GM19438 (cell line): ENCODE measurements at regions not wholly inside any gene's neighbourhood (a gene's known extent, or its start where the extent isn't known, plus 50 kb on each side); places are given as distances from the start of the nearest gene placed in this dataset.

ENCODE experiments used
- ATAC-seq: cut with Tn5 transposase; IDR thresholded peaks from one replicate; pipeline ENCODE4 v1.9.1; 2021; ENCODE audit warnings: low read depth; ENCODE audit not compliant: unreplicated experiment

DNA sequence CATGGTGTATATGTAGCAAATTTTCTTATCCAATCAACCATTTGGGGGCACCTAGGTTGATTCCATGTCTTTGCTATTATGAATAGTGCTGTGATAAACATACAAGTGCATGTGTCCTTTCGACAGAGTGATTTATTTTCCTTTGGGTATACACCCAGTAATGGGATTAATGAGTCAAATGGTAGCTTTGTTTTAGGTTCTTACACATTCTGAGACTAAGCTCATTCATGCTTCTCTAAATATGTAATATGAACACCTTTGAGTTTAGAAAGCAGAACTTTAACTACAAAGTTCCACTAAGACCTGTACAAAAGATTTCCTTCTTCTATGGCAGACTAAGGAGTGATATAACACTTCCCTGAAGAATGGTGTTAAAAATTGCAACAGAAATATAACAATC, 627.0 kb downstream of the KCNA4 start:
- ATAC-seq, result no peak

- no peak for ATAC-seq
Measured at GRCh38 chr11:29373725-29374124, 643.1 kb downstream of the KCNA4 start.

GRCh38 chr11:29368126-29368525, 648.7 kb downstream of the KCNA4 start:
- ATAC-seq, result no peak

DNA sequence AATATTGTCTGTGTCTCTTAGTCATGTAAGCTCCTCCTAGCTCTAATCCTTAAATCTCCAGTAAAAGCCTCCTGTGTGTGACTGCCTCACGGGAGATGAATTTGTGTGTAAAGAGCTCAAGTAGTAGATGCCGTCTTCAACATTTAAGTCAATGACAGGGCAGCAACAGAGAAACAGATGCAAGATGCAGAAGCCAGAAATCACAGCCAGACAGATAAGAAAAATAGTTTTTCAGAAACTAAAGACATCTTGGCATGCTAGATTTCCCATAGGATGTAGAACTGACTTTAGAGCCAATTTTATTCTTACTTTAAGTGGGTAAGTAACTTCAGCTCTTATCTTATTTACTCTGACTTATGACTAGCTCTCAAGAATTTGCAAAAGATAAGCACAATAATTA, 652.8 kb downstream of the KCNA4 start:
- no peak for ATAC-seq

GRCh38 chr11:29361369-29361768, 655.5 kb downstream of the KCNA4 start:
- no peak for ATAC-seq

GRCh38 chr11:29353833-29354232, 663.0 kb downstream of the KCNA4 start:
- no peak for ATAC-seq

DNA sequence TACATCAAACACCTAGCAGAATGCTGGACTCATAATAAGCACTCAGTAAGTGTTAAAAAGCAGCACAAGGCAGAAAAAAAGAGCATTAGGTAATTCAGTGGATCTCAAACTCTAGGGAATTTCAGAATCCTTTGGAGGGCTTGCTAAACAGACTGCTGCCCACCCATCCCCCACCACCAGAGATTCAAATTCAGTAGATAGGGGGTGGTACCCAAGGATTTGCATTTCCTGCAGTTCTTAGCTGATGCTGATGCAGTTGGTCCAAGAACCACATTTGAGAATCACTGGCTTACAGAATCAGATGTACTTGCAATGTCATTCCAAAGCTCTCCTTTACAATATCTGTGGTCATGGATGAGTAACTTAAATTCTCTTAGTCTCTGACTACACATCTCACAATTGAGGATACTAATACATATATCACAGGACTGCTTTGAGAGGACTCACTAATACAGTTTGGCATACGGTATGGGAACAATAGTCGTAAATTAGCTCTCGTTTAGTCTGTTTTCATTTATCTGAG, 664.5 kb downstream of the KCNA4 start:
- ATAC-seq, result no peak

- no peak for ATAC-seq
Measured at GRCh38 chr11:29351301-29351873, 665.4 kb downstream of the KCNA4 start.

- ATAC-seq, result peak; percentile 95
Measured at GRCh38 chr11:29343465-29344333, 673.1 kb downstream of the KCNA4 start.

DNA sequence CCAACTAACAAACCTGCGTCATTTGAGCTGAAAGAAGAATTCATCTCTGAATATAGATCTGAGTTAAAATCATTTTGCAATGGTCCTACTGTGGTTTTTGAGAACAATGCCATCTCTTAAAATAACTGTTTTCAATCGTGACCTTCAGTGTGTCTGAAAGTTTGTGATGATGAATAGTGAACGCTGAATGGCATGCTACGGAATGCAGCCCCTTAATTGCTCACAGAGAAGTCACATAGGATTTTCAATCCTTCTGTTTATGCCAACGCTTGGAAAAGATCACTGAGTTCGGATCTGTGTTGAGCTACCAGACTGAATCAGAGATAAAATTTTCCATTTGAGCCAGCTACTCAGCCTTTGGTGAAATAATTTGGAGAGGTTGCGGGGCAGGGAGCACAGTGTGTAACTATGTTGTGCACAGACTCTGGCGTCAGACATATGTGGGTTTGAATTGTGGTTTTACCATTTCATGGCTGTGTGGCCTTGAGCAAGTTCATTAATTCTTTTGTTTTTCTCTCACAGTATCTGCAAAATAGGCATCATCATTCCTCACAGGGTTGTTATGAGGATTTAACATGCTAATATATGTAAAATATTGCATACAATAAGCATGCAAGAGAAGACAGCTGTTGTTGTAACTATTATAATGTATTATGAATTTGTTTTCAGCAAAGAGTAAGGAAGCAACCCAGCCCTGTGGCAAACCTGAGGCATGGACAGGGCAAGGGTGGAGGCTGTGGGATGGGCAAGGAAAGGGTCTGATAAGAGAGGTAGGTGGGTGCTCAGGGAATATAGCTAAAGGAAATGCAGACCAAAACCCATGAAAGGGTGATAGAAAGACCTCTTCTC, 679.9 kb downstream of the KCNA4 start:
- no peak for ATAC-seq

DNA sequence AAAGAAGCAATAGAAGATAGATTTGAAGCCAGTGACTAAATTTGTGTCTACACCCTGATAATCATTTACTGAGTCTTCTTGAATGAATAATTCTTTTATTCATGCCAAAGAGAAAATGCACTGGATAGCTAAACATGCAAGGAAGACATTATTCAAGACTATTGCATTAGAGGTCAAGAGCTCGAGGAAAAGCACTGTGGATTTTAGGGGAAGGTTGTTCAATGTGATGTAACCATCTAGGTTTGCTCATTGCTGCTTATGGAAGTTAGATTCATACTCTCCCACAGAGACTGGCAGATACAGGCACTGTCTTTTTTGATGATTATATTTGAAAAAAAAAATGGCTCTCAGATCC, 682.1 kb downstream of the KCNA4 start:
- ATAC-seq, result no peak

GRCh38 chr11:29333993-29334775, 682.6 kb downstream of the KCNA4 start:
- ATAC-seq, result peak; percentile 90

GRCh38 chr11:29331451-29332010, 685.3 kb downstream of the KCNA4 start:
- no peak for ATAC-seq

GRCh38 chr11:29328961-29329441, 687.8 kb downstream of the KCNA4 start:
- no peak for ATAC-seq

DNA sequence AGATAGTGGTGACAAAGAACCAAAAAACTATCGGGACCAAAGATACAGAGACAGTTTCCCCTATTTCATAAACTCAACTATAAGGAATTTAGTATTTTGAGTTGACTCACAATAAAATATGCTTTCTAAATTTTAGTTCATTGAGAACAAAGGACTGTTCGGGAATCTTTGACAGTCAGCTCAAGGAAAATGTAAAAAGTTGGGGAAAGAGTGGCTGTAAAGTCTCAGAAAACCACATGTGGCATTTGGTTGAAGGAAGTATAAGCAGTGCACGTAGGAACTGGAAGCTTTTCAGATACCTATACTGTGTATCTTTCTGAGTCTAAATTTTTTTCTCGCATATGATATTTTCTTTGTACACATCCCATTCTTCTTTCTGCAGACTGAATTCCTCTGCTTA, 688.9 kb downstream of the KCNA4 start:
- ATAC-seq, result no peak

GRCh38 chr11:29326757-29327156, 690.1 kb downstream of the KCNA4 start:
- no peak for ATAC-seq

- no peak for ATAC-seq
Measured at GRCh38 chr11:29324328-29324727, 692.5 kb downstream of the KCNA4 start.

DNA sequence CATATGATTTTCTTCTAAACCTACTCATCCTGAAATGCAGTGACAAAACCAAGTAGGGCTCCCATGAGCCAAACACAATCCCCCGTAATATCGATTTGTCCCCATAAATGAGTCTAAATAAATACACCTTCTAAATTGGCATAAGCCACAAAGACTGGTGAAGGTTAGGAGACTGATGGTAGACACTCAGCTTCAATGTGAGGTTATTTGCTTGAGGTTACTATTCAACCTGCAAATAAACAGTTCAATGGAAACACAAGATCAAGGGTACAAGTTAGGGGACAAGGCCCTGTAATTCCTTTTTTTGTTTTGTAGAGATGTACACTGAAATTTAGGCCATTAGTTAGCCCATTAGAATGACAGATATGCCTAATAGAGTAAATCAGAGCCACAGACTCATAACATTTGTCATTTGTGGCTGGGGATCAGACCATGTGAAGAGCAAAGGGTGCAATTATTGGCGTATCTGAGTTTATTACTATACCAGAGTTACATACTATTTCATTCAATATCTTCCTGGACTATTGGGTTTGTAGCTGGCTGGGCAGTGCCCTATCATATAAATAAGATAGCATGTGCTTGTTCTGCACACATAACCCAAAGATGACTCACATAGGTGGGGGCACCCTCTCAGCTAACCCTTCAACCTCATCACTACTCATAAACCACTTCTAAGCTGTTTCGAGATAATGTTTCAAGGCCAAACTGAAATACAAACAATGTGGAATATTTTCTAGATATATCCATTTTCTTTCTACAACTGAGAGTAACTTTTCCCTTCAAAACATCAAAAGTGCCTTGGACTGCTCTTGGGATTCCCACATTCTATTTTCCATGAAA, 695.3 kb downstream of the KCNA4 start:
- no peak for ATAC-seq

GRCh38 chr11:29320196-29320595, 696.6 kb downstream of the KCNA4 start:
- ATAC-seq, result no peak
